ENCODE measurements at regions not wholly inside any gene's neighbourhood (a gene's known extent, or its start where the extent isn't known, plus 50 kb on each side); places are given as distances from the start of the nearest gene placed in this dataset.

DNA sequence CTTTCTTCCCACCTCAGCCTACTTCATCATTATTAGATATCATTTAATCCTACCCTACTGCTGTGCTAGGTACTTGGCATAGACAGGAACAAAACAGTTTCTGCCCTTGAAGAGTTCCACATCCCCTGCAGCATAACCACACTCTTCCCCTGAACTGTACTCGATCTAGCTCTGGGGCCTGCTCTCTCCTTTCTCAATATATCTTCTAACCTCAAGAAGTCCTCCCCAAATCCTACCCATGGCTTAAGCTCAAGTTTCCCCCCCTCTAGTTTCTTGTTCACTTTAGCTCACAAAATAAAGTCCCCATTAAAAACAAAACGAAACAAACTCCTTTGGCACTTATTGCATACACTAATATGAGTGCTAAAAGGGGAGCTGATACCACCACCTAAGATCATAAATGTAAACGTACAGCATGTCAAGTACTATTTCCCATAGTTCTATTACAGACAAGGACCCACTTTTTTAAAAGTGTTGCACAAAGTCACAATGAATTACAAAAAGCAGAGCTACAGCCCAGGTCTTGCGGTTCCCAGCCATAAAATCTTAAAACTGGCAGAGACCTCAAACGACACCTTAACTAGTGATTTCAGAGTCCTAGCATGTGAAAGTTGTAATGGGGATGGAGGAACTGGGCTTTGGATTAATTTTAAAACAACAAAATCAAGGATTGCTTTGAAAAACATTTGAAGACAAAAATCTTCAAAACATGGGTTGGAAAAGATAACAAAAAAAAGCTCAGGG, 80.7 kb downstream of the PTPDC1 start:
- Histone ChIP-seq H3K27me3 (ENCODE audit: control insufficient read depth in 4 of 4, insufficient read depth in 4 of 4, low read length in 3 of 4) (no peaks in the 10 kb centered on the region), H3K36me3 (ENCODE audit: control insufficient read depth in 4 of 4, insufficient read depth in 3 of 4, low read depth in 1 of 4, low read length in 3 of 4) (no peaks in the 10 kb centered on the region), H3K4me3 (ENCODE audit: low read depth in 1 of 3, low read length in 3 of 3) (no peak overlapping the region), H3K9me3 (ENCODE audit: control insufficient read depth in 4 of 4, low read length in 3 of 4) (no peaks in the 10 kb centered on the region), H3K27ac (ENCODE audit: low read depth in 1 of 2, low read length in 2 of 2) (peak overlapping the region; percentile 62 to 73), H3K4me1 (ENCODE audit: control insufficient read depth in 4 of 4, insufficient read depth in 4 of 4, low read length in 3 of 4) (peaks cover 3 to 25% (median 19%) of the 10 kb centered on the region in 4 donors), H3K9ac (ENCODE audit: low read depth in 1 of 2, low read length in 2 of 2) (no peak overlapping the region)
- WGBS = 80% methylated on average over 5 of the region's 5 CpGs
- no peak for DNase-seq (ENCODE audit: low spot score)
- TF ChIP-seq HNF4G (IDR thresholded peaks at IDR 0.05) (no peak), TAF1 (conservative IDR thresholded peaks at IDR 0.05) (no peak), YY1 (IDR thresholded peaks at IDR 0.05) (no peak), FOXA2 (IDR thresholded peaks at IDR 0.05) (no peak), GABPA (IDR thresholded peaks at IDR 0.05 in 1 of 2, conservative IDR thresholded peaks at IDR 0.05 in 1 of 2) (no peak), SP1 (IDR thresholded peaks at IDR 0.05) (no peak), FOXA1 (IDR thresholded peaks at IDR 0.05) (no peak), EGR1 (IDR thresholded peaks at IDR 0.05; ENCODE audit: low read depth in 2 of 2) (no peak), NR2F2 (IDR thresholded peaks at IDR 0.05) (no peak), HNF4A (conservative IDR thresholded peaks at IDR 0.05) (no peak), RAD21 (IDR thresholded peaks at IDR 0.05) (no peak), JUND (IDR thresholded peaks at IDR 0.05) (no peak), RXRA (IDR thresholded peaks at IDR 0.05) (no peak)
- TF ChIP-seq, protein P1, sequence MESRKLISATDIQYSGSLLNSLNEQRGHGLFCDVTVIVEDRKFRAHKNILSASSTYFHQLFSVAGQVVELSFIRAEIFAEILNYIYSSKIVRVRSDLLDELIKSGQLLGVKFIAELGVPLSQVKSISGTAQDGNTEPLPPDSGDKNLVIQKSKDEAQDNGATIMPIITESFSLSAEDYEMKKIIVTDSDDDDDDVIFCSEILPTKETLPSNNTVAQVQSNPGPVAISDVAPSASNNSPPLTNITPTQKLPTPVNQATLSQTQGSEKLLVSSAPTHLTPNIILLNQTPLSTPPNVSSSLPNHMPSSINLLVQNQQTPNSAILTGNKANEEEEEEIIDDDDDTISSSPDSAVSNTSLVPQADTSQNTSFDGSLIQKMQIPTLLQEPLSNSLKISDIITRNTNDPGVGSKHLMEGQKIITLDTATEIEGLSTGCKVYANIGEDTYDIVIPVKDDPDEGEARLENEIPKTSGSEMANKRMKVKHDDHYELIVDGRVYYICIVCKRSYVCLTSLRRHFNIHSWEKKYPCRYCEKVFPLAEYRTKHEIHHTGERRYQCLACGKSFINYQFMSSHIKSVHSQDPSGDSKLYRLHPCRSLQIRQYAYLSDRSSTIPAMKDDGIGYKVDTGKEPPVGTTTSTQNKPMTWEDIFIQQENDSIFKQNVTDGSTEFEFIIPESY (IDR thresholded peaks at IDR 0.05) = no peak
- TF ChIP-seq, protein P2, sequence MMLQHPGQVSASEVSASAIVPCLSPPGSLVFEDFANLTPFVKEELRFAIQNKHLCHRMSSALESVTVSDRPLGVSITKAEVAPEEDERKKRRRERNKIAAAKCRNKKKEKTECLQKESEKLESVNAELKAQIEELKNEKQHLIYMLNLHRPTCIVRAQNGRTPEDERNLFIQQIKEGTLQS (IDR thresholded peaks at IDR 0.05) = no peak
- TF ChIP-seq, protein P3, sequence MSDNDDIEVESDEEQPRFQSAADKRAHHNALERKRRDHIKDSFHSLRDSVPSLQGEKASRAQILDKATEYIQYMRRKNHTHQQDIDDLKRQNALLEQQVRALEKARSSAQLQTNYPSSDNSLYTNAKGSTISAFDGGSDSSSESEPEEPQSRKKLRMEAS (IDR thresholded peaks at IDR 0.05) = no peak
- TF ChIP-seq, protein P4, sequence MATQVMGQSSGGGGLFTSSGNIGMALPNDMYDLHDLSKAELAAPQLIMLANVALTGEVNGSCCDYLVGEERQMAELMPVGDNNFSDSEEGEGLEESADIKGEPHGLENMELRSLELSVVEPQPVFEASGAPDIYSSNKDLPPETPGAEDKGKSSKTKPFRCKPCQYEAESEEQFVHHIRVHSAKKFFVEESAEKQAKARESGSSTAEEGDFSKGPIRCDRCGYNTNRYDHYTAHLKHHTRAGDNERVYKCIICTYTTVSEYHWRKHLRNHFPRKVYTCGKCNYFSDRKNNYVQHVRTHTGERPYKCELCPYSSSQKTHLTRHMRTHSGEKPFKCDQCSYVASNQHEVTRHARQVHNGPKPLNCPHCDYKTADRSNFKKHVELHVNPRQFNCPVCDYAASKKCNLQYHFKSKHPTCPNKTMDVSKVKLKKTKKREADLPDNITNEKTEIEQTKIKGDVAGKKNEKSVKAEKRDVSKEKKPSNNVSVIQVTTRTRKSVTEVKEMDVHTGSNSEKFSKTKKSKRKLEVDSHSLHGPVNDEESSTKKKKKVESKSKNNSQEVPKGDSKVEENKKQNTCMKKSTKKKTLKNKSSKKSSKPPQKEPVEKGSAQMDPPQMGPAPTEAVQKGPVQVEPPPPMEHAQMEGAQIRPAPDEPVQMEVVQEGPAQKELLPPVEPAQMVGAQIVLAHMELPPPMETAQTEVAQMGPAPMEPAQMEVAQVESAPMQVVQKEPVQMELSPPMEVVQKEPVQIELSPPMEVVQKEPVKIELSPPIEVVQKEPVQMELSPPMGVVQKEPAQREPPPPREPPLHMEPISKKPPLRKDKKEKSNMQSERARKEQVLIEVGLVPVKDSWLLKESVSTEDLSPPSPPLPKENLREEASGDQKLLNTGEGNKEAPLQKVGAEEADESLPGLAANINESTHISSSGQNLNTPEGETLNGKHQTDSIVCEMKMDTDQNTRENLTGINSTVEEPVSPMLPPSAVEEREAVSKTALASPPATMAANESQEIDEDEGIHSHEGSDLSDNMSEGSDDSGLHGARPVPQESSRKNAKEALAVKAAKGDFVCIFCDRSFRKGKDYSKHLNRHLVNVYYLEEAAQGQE (IDR thresholded peaks at IDR 0.05) = no peak
- TF ChIP-seq, protein P5, sequence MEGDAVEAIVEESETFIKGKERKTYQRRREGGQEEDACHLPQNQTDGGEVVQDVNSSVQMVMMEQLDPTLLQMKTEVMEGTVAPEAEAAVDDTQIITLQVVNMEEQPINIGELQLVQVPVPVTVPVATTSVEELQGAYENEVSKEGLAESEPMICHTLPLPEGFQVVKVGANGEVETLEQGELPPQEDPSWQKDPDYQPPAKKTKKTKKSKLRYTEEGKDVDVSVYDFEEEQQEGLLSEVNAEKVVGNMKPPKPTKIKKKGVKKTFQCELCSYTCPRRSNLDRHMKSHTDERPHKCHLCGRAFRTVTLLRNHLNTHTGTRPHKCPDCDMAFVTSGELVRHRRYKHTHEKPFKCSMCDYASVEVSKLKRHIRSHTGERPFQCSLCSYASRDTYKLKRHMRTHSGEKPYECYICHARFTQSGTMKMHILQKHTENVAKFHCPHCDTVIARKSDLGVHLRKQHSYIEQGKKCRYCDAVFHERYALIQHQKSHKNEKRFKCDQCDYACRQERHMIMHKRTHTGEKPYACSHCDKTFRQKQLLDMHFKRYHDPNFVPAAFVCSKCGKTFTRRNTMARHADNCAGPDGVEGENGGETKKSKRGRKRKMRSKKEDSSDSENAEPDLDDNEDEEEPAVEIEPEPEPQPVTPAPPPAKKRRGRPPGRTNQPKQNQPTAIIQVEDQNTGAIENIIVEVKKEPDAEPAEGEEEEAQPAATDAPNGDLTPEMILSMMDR (IDR thresholded peaks at IDR 0.05; ENCODE audit: low read depth, low read length, missing input control) = no peak

Measured in liver (tissue), 8 donors.